Pancreas (tissue), 10 donors: ENCODE measurements at regions not wholly inside any gene's neighbourhood (a gene's known extent, or its start where the extent isn't known, plus 50 kb on each side); places are given as distances from the start of the nearest gene placed in this dataset.

Experiments
- ATAC-seq, 4 donors: fragments of 200-7000 bp; cut with Tn5 transposase; one replicate each; pipeline versions ENCODE4 v1.8.0 to v1.9.1; 2020; ENCODE audit warnings: mild to moderate bottlenecking in 4 of 4, moderate library complexity in 4 of 4
- DNase-seq, 6 donors: peaks; one replicate each; pipeline ENCODE4 v3.0.0-alpha.2; 2020
- FAIRE-seq: peaks from 2 replicates; lab custom pipeline; 2012; peaks lifted over from hg19 to GRCh38; lab: Jason Lieb, UNC
- H3K27ac ChIP-seq, 4 donors: fragments of 200-600 bp; sonication (generic); 1 replicate in 3 of 4; 2 replicates in 1 of 4; pipeline versions ENCODE4 v1.5.0 to v1.8.0; 2020
- H3K27me3 ChIP-seq, 4 donors: fragments of 200-600 bp; one replicate each; pipeline ENCODE4 v1.8.0; 2021
- H3K36me3 ChIP-seq, 3 donors: fragments of 200-600 bp; sonication (generic) in 1 of 3; one replicate each; pipeline versions ENCODE4 v1.5.0 to v1.8.0; 2020 to 2021
- H3K4me1 ChIP-seq, 3 donors: fragments of 200-600 bp; one replicate each; pipeline ENCODE4 v1.8.0; 2021
- H3K4me3 ChIP-seq, 4 donors: fragments of 200-600 bp; sonication (generic) in 2 of 4; one replicate each; pipeline versions ENCODE4 v1.5.0 to v1.8.0; 2020 to 2021
- H3K9me3 ChIP-seq, 4 donors: fragments of 200-600 bp; one replicate each; pipeline ENCODE4 v1.8.0; 2021
- WGBS, 2 donors: extraction: QIAGEN DNeasy Blood & Tissue Kit; methylation state at CpG; one replicate each; pipeline ENCODE4 v1.1.7; 2013; 5-methylcytosine and 5-hydroxymethylcytosine counted together
- intact Hi-C, 3 donors: fragments of 100-400 bp; cut with DNase I; formaldehyde crosslinking; loops; one replicate each; pipeline versions ENCODE4 v1.11.1 to v1.14.2; 2022
- TF ChIP-seq, protein P1 (sequence below), 4 donors: fragments of 200-600 bp; sonication (generic) in 3 of 4; IDR thresholded peaks; one replicate each; pipeline versions ENCODE4 v1.5.0 to v1.8.0; 2021; ENCODE audit warnings: antibody characterized with exemption in 4 of 4
- donor health status: healthy with polysubstance abuse.
- donor health status: DM: no; HTN: no; CAD: no; lungs with moderate emphysema.
- donor health status: DM: no; HTN: no; CAD: no.
- donor health status: control.
- donor health status: control.
- donor health status: Bipolar disorder and iron deficiency.
- donor health status: DM: yes; HTN: yes; CAD: no.
- donor health status: DM: no; HTN: no; CAD: no.
- donor health status: DM: no; HTN: no; CAD: no.
- donor health status: DM: yes; HTN: yes; CAD: no.

DNA sequence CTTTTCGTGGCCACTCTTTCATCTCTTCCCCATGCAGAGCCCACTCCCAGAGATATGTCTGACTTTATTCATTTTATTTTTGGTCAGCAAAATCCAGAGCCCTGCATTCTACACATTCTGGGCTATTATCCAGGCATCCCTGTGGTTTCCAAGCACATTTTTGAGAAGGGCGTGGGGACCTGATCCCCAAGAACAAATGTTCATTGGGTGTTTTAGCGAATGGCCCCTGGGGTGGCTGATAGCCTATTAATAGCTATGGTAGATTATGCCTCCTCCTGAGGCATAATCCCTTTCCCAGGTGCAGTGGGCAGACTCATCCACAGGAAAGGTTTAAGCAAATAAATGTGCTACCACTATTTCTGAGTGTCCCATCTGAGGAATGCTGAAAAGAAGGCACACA is 511.8 kb upstream of the USP24 start:
- FAIRE-seq (no peak), DNase-seq (no peak), ATAC-seq (no peak)
- TF ChIP-seq, protein P1, sequence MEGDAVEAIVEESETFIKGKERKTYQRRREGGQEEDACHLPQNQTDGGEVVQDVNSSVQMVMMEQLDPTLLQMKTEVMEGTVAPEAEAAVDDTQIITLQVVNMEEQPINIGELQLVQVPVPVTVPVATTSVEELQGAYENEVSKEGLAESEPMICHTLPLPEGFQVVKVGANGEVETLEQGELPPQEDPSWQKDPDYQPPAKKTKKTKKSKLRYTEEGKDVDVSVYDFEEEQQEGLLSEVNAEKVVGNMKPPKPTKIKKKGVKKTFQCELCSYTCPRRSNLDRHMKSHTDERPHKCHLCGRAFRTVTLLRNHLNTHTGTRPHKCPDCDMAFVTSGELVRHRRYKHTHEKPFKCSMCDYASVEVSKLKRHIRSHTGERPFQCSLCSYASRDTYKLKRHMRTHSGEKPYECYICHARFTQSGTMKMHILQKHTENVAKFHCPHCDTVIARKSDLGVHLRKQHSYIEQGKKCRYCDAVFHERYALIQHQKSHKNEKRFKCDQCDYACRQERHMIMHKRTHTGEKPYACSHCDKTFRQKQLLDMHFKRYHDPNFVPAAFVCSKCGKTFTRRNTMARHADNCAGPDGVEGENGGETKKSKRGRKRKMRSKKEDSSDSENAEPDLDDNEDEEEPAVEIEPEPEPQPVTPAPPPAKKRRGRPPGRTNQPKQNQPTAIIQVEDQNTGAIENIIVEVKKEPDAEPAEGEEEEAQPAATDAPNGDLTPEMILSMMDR (IDR thresholded peaks at IDR 0.05), result no peak
- 77 to 85% methylated on average over 3 of the region's 3 CpGs for WGBS, 2 donors
- H3K27ac ChIP-seq, result no peak overlapping the region
- H3K4me1 ChIP-seq, result no peaks in the 10 kb centered on the region
- no peak overlapping the region for H3K4me3 ChIP-seq
- intact Hi-C loops, result no loop called here
- no peaks in the 10 kb centered on the region for H3K36me3 ChIP-seq
- no peaks in the 10 kb centered on the region for H3K27me3 ChIP-seq
- no peaks in the 10 kb centered on the region for H3K9me3 ChIP-seq

DNA sequence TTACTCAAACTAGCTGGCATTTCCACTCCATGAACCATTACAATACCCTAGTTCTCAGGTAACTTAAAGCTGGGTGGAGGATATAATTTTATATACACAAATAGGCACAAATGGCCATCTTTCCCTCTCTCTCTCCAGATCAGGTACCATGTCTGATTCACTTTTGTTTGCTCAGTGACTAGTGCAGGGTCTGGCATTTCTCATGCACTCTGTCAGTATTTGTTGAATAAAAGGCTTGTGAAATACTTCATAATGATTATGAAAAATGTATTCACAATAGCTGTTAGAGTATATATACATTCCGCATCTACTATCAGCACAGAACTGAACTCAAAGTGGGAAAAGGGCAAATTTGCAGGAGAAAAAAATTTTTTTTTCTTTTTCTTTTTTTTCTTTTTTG is 510.2 kb upstream of the USP24 start:
- Histone ChIP-seq H3K4me3 (no peak overlapping the region), H3K9me3 (no peaks in the 10 kb centered on the region), H3K27ac (no peak overlapping the region), H3K27me3 (no peaks in the 10 kb centered on the region), H3K36me3 (no peaks in the 10 kb centered on the region), H3K4me1 (no peaks in the 10 kb centered on the region)
- intact Hi-C loops, result no loop called here
- no peak for FAIRE-seq
- TF ChIP-seq, protein P1 (IDR thresholded peaks at IDR 0.05), result no peak
- no peak for DNase-seq
- WGBS, 2 donors, result 65 to 77% methylated on average over 1 of the region's 1 CpG
- ATAC-seq, result no peak

DNA sequence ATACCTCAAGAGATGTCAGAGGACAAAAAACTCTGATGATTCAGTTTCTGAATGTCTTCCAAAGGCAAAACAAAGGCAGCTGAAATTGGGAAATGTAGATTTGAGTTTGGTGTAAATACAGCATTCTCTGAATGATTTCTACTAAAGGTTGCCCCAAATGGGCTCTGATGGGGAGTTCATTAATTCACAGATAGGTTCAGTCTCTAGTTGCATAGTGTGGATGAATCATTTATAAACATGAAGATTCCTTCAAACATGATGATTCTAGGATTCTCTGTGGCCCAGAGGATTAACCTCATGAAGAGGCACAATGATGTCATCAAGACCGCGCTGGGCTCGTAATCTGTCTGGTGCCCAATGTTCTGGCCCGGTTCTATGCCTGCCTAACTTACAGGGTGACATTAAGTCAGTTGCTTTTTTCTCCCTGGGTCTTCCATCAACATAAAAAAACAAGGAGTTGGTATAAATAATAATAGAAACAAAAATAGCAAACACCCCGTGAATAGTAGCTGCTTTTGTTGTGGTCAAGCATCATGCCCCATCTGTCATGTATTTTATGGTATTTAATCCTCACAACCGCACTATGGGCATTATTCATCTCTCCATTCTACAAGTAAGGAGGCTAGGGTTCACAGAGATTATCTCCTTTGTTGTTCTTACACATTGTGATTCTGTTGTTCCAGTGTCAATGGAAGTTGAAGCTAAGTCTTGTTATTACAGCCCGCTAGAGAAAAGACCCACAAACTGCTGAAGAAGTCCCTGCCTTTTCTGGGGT is 509.6 kb upstream of the USP24 start:
- no peaks in the 10 kb centered on the region for H3K36me3 ChIP-seq
- TF ChIP-seq, protein P1 (IDR thresholded peaks at IDR 0.05), result no peak
- intact Hi-C loops, result no loop called here
- H3K27ac ChIP-seq, result no peak overlapping the region
- H3K9me3 ChIP-seq, result no peaks in the 10 kb centered on the region
- no peak for DNase-seq
- no peak for ATAC-seq
- no peaks in the 10 kb centered on the region for H3K4me1 ChIP-seq
- 90 to 93% methylated on average over 7 of the region's 7 CpGs for WGBS, 2 donors
- no peaks in the 10 kb centered on the region for H3K27me3 ChIP-seq
- no peak overlapping the region for H3K4me3 ChIP-seq
- no peak for FAIRE-seq

DNA sequence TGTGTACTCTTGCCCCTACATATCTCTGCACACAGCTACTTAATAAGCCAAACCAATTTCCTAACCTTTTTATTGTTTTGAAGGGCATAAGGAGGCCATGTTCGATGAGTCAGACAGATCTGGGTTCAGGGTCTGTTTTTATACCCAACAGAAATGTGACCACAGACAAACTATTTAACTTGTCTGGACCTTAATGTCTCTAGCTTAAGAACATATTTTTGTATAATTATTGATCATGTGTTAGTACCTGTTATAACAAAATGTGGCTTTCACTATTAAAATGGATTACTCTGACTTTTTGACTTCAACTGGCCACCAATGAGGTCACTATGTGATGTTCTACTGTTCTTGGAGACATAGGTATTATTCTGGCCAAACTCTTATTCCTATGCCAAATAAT is 507.8 kb upstream of the USP24 start:
- TF ChIP-seq, protein P1 (IDR thresholded peaks at IDR 0.05), result no peak
- Histone ChIP-seq H3K27ac (no peak overlapping the region), H3K9me3 (no peaks in the 10 kb centered on the region), H3K36me3 (no peaks in the 10 kb centered on the region), H3K4me1 (peaks cover 0 to 6% (median 0%) of the 10 kb centered on the region in 3 donors), H3K27me3 (no peaks in the 10 kb centered on the region), H3K4me3 (no peak overlapping the region)
- DNase-seq (no peak), ATAC-seq (no peak), FAIRE-seq (no peak)
- intact Hi-C loops, result no loop called here
- WGBS, 2 donors, result 92 to 98% methylated on average over 1 of the region's 1 CpG

DNA sequence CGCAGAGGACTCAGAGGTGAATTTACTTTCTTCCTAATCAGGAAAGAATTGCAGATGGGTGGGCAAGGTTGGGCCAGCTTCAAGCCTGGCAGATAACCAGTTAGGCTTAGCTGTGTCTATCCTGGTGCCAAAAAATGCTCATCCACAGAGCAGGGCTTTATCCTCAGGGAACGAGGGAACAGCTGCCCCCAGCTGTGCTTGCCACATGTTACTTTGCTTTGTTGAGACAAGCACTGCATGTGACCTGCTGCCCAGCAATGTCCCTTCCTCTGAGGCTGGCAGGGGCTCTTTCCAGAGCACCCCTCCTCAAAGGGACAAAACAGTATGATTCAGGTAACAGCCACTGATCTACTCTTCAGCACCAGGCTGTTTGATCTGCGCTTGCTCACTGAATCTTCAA is 505.1 kb upstream of the USP24 start:
- FAIRE-seq, result no peak
- H3K9me3 ChIP-seq, result no peaks in the 10 kb centered on the region
- no peaks in the 10 kb centered on the region for H3K27me3 ChIP-seq
- 89 to 90% methylated on average over 3 of the region's 3 CpGs for WGBS, 2 donors
- H3K4me1 ChIP-seq, result peaks cover 0 to 6% (median 0%) of the 10 kb centered on the region in 3 donors
- H3K36me3 ChIP-seq, result no peaks in the 10 kb centered on the region
- no peak overlapping the region for H3K27ac ChIP-seq
- no peak for DNase-seq
- intact Hi-C loops, result no loop called here
- no peak overlapping the region for H3K4me3 ChIP-seq
- no peak for ATAC-seq
- TF ChIP-seq, protein P1 (IDR thresholded peaks at IDR 0.05), result no peak
